DOHH2 (cell line): ENCODE measurements at regions not wholly inside any gene's neighbourhood (a gene's known extent, or its start where the extent isn't known, plus 50 kb on each side); places are given as distances from the start of the nearest gene placed in this dataset.

Source experiments
- H3F3A ChIP-seq: fragments of 200-600 bp; sonication (generic), shearing (Covaris generic); 2 replicates; pipeline ENCODE4 v1.6.0; 2016; ENCODE audit warnings: antibody characterized with exemption, mild to moderate bottlenecking; ENCODE audit not compliant: control insufficient read depth, insufficient read depth
- H3K27ac ChIP-seq: fragments of 200-600 bp; sonication (generic); 2 replicates; pipeline ENCODE4 v1.5.1; 2014; ENCODE audit warnings: low read depth, mild to moderate bottlenecking, low read length, moderate library complexity
- H3K27me3 ChIP-seq: fragments of 200-600 bp; sonication (generic); 2 replicates; pipeline ENCODE4 v1.6.1; 2014; ENCODE audit warnings: mild to moderate bottlenecking, low read length, mixed read lengths; ENCODE audit not compliant: control insufficient read depth
- H3K36me3 ChIP-seq: fragments of 200-600 bp; sonication (generic); 2 replicates; pipeline ENCODE4 v1.6.1; 2014; ENCODE audit warnings: mild to moderate bottlenecking, low read length, moderate library complexity, mixed read lengths; ENCODE audit not compliant: control insufficient read depth
- H3K4me1 ChIP-seq: fragments of 200-600 bp; sonication (generic); 2 replicates; pipeline ENCODE4 v1.6.1; 2014; ENCODE audit warnings: mild to moderate bottlenecking, low read length, mixed read lengths; ENCODE audit not compliant: control insufficient read depth
- H3K4me2 ChIP-seq: fragments of 200-600 bp; sonication (generic); 2 replicates; pipeline ENCODE4 v1.6.0; 2014; ENCODE audit warnings: mild to moderate bottlenecking, low read length, moderate library complexity
- H3K4me3 ChIP-seq: fragments of 200-600 bp; sonication (generic); 2 replicates; pipeline ENCODE4 v1.5.1; 2014; ENCODE audit warnings: mild to moderate bottlenecking, low read length, mixed read lengths
- H3K79me2 ChIP-seq: fragments of 200-600 bp; sonication (generic); 2 replicates; pipeline ENCODE4 v1.6.1; 2014; ENCODE audit warnings: mild to moderate bottlenecking, low read length, mixed read lengths; ENCODE audit not compliant: control insufficient read depth
- H3K9me2 ChIP-seq: fragments of 200-600 bp; sonication (generic); replicated peaks from 2 replicates; pipeline ENCODE4 v1.6.1; 2014; ENCODE audit warnings: mild to moderate bottlenecking, low read length, mixed read lengths; ENCODE audit not compliant: control insufficient read depth
- H3K9me3 ChIP-seq: fragments of 200-600 bp; sonication (generic); 2 replicates; pipeline ENCODE4 v1.6.1; 2014; ENCODE audit warnings: antibody characterized with exemption, low read length, mixed read lengths; ENCODE audit not compliant: control insufficient read depth, insufficient read depth
- H4K20me1 ChIP-seq: fragments of 200-600 bp; sonication (generic); 2 replicates; pipeline ENCODE4 v1.6.0; 2014; ENCODE audit warnings: low read depth, mild to moderate bottlenecking, antibody characterized with exemption, low read length, moderate library complexity; ENCODE audit not compliant: control insufficient read depth, insufficient read depth
- EZH2phosphoT487 ChIP-seq: fragments of 200-600 bp; sonication (generic); IDR thresholded peaks from 2 replicates; pipeline ENCODE4 v1.6.1; 2017; ENCODE audit warnings: borderline replicate concordance, mild to moderate bottlenecking, antibody characterized with exemption, low read length, moderate library complexity, mixed read lengths
- TF ChIP-seq, protein P1 (sequence below): fragments of 200-600 bp; sonication (generic); IDR thresholded peaks from one replicate; pipeline ENCODE4 v1.5.1; 2014; ENCODE audit warnings: antibody characterized with exemption, mild to moderate bottlenecking, low read depth, low read length; ENCODE audit not compliant: poor library complexity, severe bottlenecking

DNA sequence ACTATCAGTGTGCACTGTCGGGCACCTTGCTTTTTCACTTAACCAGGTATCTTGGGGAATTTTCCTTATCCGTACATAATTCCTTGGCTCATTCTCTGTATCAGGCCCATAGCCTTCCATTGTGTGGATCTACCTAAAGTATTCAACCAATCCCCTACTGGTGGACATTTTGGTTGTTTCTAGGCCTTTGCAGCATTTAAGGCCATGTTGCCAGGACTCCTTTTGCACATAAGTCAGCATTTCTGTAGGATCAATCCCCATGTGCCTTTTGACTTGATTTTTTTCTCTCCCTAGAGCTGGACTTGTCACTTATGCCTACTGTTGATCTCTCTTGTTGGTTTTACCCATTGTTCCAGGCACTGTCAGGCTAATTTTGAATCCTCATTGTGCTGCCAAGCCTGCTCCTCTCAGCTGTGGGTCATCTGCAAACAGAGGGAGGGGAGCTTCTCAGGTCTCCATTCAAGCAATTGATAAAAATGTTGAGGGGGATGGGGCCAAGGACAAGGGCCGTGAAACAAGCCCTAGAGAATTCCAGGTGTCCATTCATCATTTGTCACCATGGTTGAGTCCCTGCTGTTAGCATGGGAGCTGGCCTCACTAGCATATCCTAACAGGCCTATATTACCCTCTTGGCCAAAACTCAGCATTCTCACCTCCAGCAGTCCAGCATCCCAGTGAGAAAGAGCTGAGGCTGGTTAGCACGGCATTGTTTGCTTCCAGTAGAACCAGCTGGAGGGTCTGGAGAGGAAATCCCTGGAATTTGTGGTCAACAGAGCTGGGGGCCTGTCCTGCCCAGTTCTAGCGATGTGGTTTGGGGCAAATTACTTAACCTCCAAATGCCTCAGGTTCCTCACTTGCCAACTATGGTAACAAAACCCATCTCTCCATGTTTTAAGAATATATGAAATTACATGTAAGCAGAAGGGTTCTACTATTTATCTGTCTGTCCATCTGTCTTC lies 178.4 kb downstream of the MRPL14 start:
- peaks cover 22% of the 10 kb centered on the region for H3K27me3 ChIP-seq
- H3K36me3 ChIP-seq = no peaks in the 10 kb centered on the region
- H4K20me1 ChIP-seq = no peaks in the 10 kb centered on the region
- H3K4me1 ChIP-seq = no peaks in the 10 kb centered on the region
- H3K4me2 ChIP-seq = no peak overlapping the region
- H3K9me3 ChIP-seq = 0 out of 2 replicates have a peak, but pooled peaks cover 3% of the 10 kb centered on the region
- TF ChIP-seq, protein P1, sequence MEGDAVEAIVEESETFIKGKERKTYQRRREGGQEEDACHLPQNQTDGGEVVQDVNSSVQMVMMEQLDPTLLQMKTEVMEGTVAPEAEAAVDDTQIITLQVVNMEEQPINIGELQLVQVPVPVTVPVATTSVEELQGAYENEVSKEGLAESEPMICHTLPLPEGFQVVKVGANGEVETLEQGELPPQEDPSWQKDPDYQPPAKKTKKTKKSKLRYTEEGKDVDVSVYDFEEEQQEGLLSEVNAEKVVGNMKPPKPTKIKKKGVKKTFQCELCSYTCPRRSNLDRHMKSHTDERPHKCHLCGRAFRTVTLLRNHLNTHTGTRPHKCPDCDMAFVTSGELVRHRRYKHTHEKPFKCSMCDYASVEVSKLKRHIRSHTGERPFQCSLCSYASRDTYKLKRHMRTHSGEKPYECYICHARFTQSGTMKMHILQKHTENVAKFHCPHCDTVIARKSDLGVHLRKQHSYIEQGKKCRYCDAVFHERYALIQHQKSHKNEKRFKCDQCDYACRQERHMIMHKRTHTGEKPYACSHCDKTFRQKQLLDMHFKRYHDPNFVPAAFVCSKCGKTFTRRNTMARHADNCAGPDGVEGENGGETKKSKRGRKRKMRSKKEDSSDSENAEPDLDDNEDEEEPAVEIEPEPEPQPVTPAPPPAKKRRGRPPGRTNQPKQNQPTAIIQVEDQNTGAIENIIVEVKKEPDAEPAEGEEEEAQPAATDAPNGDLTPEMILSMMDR = no peak
- no peak for TF ChIP-seq EZH2phosphoT487
- no peaks in the 10 kb centered on the region for H3K79me2 ChIP-seq
- no peak overlapping the region for H3K27ac ChIP-seq
- no peaks in the 10 kb centered on the region for H3F3A ChIP-seq
- H3K9me2 ChIP-seq = no peaks in the 10 kb centered on the region
- H3K4me3 ChIP-seq = no peak overlapping the region

DNA sequence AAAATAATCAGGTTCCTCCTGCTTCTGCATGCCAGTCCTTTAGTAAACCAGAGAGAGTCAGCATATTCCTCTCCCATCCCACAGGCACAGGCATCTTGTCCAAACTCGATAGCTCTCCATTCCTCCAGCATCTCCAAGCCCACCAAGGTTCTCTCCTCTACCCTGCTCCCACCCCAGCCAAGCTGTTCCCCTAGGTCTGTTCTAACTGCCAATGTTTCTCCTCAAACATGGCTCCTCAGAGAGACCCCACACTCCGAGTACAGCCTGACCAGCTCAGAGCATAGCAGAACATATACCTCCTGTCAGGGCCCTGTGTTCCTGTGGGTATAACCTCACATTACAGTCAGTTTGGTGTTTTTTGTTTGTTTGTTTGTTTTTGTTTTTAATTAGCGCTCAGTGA lies 177.8 kb downstream of the VEGFA start:
- TF ChIP-seq, protein P1 = no peak
- no peak for TF ChIP-seq EZH2phosphoT487
- no peaks in the 10 kb centered on the region for H3K9me2 ChIP-seq
- H4K20me1 ChIP-seq = no peaks in the 10 kb centered on the region
- H3K27ac ChIP-seq = no peak overlapping the region
- H3K9me3 ChIP-seq = 0 out of 2 replicates have a peak, but pooled peaks cover 3% of the 10 kb centered on the region
- no peak overlapping the region for H3K4me2 ChIP-seq
- no peaks in the 10 kb centered on the region for H3K36me3 ChIP-seq
- peaks cover 22% of the 10 kb centered on the region for H3K27me3 ChIP-seq
- no peaks in the 10 kb centered on the region for H3K4me1 ChIP-seq
- no peaks in the 10 kb centered on the region for H3K79me2 ChIP-seq
- H3F3A ChIP-seq = no peaks in the 10 kb centered on the region
- H3K4me3 ChIP-seq = no peak overlapping the region

DNA sequence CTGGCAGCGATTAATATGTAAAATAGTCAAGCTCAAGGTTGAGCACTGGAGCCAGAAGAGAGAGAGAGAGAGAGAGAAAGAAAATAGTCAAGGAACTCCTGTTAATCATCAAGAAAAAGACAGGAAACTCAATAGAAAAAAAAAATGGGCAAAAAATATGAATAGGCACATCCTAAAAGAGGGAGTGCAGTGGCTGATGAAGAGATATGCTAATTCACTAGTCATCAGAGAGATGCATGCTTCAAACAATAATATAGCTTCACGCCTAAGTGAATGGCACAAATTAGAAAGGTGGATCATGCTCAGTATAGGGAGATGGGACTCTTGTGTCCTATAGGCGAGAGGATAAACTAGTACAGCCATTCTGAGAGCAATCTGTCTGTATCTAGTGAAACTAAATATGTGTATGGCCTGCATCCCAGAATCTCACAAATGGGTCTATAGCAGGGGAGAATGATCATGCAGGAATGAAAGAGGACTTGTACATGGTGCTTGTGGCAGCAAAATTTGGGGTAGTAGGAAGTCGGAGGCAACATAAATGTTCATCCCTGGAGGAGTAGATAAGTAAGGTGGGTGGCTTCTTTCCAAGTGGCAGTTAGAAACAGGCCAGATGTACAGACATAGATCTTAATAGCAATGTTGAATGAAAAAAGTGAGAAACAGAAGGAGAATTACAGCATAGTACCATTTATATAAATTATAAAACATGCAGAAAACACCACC lies 176.8 kb downstream of the VEGFA start:
- Histone ChIP-seq H3K79me2 (no peaks in the 10 kb centered on the region), H3K4me1 (no peaks in the 10 kb centered on the region), H4K20me1 (no peaks in the 10 kb centered on the region), H3K9me2 (no peaks in the 10 kb centered on the region), H3K27ac (no peak overlapping the region), H3K27me3 (peaks cover 22% of the 10 kb centered on the region), H3K36me3 (no peaks in the 10 kb centered on the region), H3K4me3 (no peak overlapping the region), H3F3A (no peaks in the 10 kb centered on the region), H3K9me3 (0 out of 2 replicates have a peak, but pooled peaks cover 3% of the 10 kb centered on the region), H3K4me2 (no peak overlapping the region)
- TF ChIP-seq EZH2phosphoT487 = no peak
- TF ChIP-seq, protein P1 = no peak
